ENCODE measurements at regions not wholly inside any gene's neighbourhood (a gene's known extent, or its start where the extent isn't known, plus 50 kb on each side); places are given as distances from the start of the nearest gene placed in this dataset.

DNA sequence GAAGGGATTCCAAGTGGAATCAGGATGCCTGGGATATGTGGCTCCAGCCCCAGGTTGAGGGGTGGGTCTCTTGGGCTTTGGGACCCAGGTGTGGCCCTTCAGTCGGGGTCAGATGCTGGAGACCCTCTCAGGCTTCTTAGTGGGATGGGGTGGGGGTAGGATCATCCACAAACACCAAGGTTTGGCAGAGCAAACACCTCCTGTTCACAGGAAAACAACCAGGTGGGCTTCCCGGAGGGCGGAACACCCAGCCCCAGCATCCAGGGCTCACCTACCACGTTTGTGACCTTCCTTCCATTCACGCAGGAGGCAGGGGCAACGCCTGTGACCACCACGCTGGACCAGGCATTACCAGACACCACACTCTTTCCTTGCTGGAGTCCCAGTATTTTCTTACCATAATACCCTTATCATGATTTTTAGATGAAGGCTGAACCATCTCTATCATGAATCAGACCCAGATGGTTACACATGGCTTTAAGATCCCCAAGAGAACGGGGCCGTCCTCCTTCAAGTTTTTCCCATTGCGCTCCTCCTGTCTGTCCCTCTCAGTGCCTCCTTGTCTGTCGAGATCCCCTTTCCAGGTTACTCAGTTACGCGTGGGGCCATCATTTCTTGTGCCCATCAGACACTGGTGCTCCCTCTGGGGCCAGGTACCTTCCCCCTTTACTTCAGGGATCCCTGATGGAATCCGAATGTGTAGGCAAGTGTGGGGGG is 428.2 kb downstream of the NPHP4 start:
- TF ChIP-seq EP300 (IDR thresholded peaks at IDR 0.05) (no peak), POLR2A (IDR thresholded peaks at IDR 0.05) (no peak), CTCF (IDR thresholded peaks at IDR 0.05) (no peak), POLR2AphosphoS5 (IDR thresholded peaks at IDR 0.05) (no peak)
